Lower leg skin (tissue), 3 donors: ENCODE measurements at regions not wholly inside any gene's neighbourhood (a gene's known extent, or its start where the extent isn't known, plus 50 kb on each side); places are given as distances from the start of the nearest gene placed in this dataset.

ENCODE experiments used
- POLR2A ChIP-seq, 2 donors: fragments of 450-650 bp; IDR thresholded peaks; one replicate each; pipeline ENCODE4 v1.6.1; 2016 to 2017; ENCODE audit warnings: antibody characterized with exemption in 2 of 2, mild to moderate bottlenecking in 1 of 2, moderate library complexity in 1 of 2
- TF ChIP-seq, protein P1 (sequence below), 3 donors: fragments of 450-650 bp; IDR thresholded peaks; one replicate each; pipeline ENCODE4 v1.5.1; 2016; ENCODE audit warnings: antibody characterized with exemption in 3 of 3, mild to moderate bottlenecking in 3 of 3, moderate library complexity in 2 of 3

DNA sequence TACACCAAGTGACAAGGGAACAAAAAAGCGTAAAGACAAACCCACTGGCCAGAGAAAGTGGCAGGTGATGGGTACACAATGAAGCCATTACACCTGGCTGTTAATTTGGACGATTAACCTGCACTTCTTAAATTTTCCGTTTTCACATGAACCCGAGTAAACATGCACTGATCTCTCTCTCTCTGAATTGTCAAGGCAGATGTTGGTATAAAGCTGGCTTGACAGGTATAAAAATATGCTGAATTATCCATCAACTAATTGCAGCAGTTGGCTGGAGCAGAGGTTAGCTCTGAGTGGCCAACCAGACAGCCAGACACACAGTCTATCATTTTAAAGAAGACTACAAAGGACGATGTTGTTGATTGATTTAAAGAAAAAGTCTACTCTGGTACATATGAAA is 561.7 kb upstream of the ALCAM start:
- no peak for TF ChIP-seq POLR2A (IDR thresholded peaks at IDR 0.05)
- TF ChIP-seq, protein P1, sequence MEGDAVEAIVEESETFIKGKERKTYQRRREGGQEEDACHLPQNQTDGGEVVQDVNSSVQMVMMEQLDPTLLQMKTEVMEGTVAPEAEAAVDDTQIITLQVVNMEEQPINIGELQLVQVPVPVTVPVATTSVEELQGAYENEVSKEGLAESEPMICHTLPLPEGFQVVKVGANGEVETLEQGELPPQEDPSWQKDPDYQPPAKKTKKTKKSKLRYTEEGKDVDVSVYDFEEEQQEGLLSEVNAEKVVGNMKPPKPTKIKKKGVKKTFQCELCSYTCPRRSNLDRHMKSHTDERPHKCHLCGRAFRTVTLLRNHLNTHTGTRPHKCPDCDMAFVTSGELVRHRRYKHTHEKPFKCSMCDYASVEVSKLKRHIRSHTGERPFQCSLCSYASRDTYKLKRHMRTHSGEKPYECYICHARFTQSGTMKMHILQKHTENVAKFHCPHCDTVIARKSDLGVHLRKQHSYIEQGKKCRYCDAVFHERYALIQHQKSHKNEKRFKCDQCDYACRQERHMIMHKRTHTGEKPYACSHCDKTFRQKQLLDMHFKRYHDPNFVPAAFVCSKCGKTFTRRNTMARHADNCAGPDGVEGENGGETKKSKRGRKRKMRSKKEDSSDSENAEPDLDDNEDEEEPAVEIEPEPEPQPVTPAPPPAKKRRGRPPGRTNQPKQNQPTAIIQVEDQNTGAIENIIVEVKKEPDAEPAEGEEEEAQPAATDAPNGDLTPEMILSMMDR (IDR thresholded peaks at IDR 0.05), result no peak
